Peyer's patch (tissue), 4 donors: ENCODE measurements at regions not wholly inside any gene's neighbourhood (a gene's known extent, or its start where the extent isn't known, plus 50 kb on each side); places are given as distances from the start of the nearest gene placed in this dataset.

Experiments
- POLR2A ChIP-seq, 2 donors: fragments of 450-650 bp; IDR thresholded peaks; one replicate each; pipeline ENCODE4 v1.5.1; 2017; ENCODE audit warnings: antibody characterized with exemption in 2 of 2, mild to moderate bottlenecking in 2 of 2, moderate library complexity in 2 of 2
- TF ChIP-seq, protein P1 (sequence below), 6 experiments: fragments of 450-650 bp in 4 of 6; fragments of 200-600 bp in 2 of 6; sonication (generic) in 1 of 6; IDR thresholded peaks; one replicate each; pipeline ENCODE4 v1.5.1; 2017 to 2019; ENCODE audit warnings: antibody characterized with exemption in 6 of 6, mild to moderate bottlenecking in 3 of 6, moderate library complexity in 1 of 6

DNA sequence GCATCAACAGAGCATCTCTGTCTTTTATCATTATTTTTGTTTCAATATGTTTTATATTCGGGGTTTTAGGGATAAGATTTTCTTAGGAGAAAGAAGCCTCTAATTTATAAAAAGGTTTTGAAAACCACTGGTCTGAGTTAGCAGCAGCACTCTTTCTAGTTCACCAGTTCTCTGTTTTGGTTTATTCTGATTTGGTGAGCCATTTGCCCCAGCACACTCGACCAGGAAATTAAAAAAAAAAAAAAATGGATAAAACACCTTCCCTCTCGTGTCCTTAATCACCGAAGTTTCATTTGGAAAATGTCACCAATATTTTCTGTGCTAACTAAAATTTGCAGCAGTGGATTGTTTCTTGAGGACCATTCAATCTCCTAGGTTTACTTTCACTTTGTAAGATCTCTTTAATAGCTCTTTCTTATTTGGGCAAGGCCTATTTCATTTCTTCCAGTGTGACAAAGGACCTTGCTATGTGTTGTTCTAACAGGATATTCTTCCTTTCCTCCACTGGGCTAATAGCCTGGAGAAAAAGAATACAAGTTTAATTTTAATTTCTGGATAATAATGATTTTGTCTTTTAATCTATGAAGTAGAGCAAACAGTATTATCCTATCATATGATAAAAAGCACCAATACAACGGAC, 57.8 kb upstream of the ANXA1 start:
- TF ChIP-seq, protein P1, sequence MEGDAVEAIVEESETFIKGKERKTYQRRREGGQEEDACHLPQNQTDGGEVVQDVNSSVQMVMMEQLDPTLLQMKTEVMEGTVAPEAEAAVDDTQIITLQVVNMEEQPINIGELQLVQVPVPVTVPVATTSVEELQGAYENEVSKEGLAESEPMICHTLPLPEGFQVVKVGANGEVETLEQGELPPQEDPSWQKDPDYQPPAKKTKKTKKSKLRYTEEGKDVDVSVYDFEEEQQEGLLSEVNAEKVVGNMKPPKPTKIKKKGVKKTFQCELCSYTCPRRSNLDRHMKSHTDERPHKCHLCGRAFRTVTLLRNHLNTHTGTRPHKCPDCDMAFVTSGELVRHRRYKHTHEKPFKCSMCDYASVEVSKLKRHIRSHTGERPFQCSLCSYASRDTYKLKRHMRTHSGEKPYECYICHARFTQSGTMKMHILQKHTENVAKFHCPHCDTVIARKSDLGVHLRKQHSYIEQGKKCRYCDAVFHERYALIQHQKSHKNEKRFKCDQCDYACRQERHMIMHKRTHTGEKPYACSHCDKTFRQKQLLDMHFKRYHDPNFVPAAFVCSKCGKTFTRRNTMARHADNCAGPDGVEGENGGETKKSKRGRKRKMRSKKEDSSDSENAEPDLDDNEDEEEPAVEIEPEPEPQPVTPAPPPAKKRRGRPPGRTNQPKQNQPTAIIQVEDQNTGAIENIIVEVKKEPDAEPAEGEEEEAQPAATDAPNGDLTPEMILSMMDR (IDR thresholded peaks at IDR 0.05) = no peak
- TF ChIP-seq POLR2A (IDR thresholded peaks at IDR 0.05) = no peak
